ENCODE measurements at regions not wholly inside any gene's neighbourhood (a gene's known extent, or its start where the extent isn't known, plus 50 kb on each side); places are given as distances from the start of the nearest gene placed in this dataset.
"Not testable (repeated sequence)": the region's sequence is repeated elsewhere in the genome, so short reads cannot be mapped to it uniquely, and the experiment has no call there.

DNA sequence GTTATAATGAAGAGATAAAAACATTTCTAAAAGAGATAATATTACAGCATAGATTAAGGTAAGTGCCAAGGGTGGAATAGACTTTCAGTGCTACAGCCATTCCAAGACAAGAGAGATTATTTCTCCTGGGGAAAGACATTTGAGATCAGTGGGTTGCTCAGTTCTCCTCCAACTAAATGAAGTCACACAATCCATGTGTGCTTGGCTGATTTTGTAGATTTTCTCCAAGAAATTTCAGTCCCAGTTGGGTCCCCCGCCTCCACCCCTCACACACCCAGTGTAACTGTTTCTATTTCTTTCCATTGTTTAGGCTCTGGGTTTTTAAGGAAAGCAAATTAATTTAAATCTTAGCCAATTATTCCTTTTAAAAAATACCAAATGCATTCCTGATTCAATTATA, 50.5 kb upstream of the KIF2A start:
- TF ChIP-seq FOXM1 (IDR thresholded peaks at IDR 0.05; ENCODE audit: borderline replicate concordance); CTBP1 (IDR thresholded peaks at IDR 0.05; ENCODE audit: borderline replicate concordance); SUZ12 (IDR thresholded peaks at IDR 0.05); L3MBTL2 (conservative IDR thresholded peaks at IDR 0.05); FOXK2 (IDR thresholded peaks at IDR 0.05); HDGF (IDR thresholded peaks at IDR 0.05; ENCODE audit: borderline replicate concordance): not testable (repeated sequence)
- TF ChIP-seq, protein P1, sequence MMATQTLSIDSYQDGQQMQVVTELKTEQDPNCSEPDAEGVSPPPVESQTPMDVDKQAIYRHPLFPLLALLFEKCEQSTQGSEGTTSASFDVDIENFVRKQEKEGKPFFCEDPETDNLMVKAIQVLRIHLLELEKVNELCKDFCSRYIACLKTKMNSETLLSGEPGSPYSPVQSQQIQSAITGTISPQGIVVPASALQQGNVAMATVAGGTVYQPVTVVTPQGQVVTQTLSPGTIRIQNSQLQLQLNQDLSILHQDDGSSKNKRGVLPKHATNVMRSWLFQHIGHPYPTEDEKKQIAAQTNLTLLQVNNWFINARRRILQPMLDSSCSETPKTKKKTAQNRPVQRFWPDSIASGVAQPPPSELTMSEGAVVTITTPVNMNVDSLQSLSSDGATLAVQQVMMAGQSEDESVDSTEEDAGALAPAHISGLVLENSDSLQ (IDR thresholded peaks at IDR 0.05), result not testable (repeated sequence)
